ENCODE measurements at regions not wholly inside any gene's neighbourhood (a gene's known extent, or its start where the extent isn't known, plus 50 kb on each side); places are given as distances from the start of the nearest gene placed in this dataset.
A peak's percentile ranks its signal among the peaks of the same experiment; 100 is the strongest.

DNA sequence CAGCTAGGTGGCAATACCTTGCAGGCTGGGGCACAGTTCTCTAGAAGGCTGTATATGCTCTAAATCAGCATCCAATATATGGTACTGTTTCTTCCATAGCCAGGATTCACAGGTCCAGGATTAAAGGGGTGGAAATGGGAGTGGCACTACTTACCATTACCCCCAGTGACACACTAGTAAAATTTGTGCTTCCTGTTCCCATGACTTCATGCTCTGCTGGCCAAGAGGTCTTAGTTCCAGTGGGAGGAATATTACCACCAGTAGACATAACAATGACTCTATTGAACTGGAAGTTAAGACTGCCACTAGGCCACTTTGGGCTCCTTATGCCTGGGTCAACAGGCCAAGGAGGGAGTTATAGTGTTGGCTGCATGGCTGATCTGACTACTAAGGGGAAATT is 174.3 kb upstream of the TNFAIP3 start:
- DNase-seq = no peak

GRCh38 chr6:137693711-137694110 is 173.3 kb upstream of the TNFAIP3 start:
- no peak for DNase-seq

DNA sequence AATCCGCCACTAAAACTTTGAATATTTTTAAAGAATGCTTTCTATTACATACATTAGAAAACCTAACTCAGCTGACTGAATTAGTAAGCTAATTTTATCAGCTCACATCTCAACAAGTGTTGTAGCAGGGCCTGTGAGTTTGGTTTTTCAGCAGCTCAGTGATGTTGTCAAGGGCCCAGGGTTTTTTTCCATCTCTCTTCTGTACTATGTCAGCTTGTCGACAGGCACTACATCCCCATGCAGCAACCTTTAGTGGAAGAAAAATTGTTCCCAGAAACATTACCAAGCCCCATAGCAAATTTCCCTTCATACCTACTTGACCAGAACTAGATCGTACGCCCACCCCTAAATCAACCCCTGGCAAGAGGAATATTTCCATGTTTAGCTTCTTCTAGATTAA is 170.3 kb upstream of the TNFAIP3 start:
- DNase-seq = no peak

DNA sequence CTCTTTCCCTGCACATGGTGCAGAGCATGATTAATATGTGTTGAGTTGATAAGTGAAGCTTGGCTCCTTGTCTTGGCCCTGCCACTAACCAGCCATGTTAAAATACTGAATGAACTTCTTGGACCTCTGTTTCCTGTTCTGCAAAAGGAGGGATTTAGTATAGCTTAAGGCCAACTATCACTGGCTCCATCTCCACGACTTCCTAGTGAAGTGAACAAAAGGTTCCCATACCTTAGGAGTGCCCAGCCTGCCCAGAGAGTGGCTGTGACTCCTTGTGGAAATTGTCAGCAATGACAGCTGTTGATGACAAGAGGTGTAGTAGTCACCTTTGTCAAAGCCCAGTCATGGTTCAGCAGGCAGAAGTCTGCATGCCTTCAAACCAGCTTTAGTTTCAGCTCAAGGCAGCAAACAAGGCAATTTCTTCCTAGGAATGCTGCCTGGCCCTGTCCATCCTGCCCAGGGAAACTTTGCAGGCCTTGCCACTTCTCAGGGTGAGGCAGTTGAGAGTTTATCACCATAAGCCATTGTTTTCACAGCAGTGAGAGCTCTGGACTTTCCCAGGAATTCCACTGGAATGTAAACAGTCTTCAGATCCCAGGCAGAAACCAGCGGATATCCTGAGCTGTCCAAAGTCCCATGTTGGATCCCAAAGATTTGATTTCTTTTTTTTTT is 169.7 kb upstream of the TNFAIP3 start:
- no peak for DNase-seq

GRCh38 chr6:137698636-137699030 is 168.4 kb upstream of the TNFAIP3 start:
- DNase-seq = peak; percentile 28 to 52

DNA sequence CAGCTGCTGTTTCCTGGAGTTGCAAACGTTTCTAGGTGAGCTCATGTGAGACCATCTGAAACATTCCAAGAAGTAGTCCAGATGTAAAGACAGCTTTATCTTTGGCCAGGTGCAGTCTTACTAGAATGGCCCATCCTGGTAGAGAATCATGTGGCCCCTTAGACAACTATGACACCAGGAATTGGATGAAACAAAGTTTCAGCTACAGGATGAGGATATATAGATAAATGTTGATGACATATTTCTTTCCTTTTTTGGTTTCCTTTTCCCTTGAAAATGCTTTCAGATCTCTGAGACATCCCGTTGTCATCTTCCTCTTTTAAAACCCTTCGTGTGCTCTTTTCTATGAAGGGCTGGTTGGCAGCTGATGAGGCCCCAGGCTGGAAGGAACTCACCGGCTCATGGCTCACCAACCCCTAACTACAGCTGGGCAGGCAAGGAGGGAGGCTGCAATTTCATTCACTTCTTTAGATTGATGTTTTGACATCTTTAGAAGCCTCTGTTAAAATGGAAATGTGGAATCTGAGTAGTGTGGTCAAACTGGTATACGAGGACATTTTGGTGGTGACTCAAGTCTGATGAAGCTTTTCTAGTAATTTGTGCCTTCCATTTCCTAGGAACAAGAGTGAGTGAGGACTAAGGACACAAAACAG is 167.9 kb upstream of the TNFAIP3 start:
- DNase-seq = peak; percentile 36 to 38

DNA sequence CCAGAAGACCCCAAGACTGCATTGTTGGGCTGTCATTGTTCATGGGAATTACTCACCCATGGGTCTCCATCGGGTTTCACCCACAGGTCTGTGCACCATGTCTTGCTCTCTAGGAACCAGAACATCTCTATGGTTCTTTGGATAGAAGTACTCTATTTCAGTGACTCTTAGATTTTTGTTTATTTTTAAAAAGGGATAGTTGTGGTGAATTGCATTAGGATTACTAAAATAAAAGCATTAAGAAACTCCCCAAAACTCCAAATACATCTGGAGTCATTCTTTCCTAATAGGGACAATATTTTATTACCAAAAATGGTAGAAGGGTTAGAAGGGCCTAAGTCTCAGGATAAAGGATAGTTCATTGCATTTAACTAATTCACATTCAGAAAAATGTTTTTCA is 166.9 kb upstream of the TNFAIP3 start:
- no peak for DNase-seq

DNA sequence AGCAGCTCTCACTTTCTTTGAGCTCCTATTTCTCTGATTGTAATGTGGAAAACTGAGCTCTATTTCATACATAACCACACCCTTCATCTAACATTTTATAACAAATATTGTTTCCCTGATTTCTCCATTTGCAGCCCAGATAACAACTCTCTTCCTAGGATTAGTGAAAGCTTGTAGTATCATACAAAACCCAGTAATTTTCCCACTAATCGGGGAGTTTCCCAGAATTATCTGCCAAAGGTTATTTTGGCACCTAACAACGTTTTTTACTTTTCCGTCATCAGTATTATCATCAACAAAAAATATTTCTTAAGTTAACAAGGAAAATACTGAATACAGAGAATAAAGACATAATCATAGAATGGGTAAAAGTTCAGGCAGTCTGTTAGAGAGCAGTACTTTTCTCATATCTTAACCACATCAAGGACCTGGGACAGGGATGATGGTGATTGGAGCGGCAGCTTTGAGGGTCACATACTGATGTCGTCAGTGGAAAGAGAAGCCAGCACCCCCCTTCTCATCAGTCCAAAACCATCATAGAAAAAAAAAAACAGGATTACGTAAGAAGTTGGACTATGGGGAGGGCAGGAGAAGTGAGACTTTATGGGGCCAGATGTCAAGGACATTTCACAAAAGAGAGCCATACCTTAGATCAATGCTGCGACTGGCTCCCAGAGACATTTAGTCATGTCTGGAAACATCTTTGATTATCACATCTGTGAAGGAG is 166.1 kb upstream of the TNFAIP3 start:
- DNase-seq = no peak

- DNase-seq = no peak
Measured at GRCh38 chr6:137701942-137702341, 165.1 kb upstream of the TNFAIP3 start.

DNA sequence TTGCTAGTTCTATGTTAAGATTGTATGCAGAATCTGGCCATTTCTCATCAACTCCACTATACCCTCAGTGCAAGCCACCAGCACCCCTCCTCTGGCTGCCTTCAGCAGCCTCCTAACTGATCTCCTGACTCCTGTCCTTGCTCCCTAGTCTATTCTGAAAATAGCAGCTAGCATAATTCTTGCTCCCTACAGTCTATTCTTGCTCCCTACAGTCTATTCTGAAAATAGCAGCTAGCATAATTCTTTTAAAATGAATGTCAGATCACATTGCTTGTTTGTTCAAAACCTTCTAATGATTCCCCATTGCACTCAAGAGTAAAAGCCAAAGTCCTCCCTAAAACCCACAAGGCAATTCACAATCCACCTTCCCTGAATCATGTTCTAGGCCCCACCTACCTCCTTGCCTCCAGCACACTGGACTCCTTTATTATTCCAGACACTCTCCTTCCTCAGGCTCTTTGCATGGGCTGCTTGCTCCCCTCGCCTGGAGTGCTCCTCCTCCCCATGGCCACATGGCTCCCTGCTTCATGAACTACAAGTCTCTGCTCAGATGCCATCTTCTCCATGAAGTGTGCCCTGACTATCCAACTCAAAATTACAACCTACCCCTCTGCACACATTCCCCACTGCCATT is 164.2 kb upstream of the TNFAIP3 start:
- no peak for DNase-seq

DNA sequence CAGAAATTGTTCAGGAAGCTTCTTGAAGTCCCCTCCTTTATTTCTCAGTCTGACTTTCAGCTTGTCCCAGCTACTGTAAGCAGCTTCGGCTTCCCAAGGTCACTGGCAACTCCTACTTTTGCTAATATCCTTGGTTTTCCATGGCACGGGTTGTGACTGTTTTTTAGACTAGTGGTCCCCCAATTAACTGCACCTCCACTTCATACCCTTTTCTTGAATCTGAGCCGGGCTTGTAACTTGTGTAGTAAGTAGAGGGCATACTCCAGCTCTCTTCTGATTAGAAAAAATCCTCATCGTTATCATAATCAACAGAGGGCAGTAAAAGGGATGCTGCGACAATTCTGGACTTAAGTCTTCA is 162.3 kb upstream of the TNFAIP3 start:
- no peak for DNase-seq

DNA sequence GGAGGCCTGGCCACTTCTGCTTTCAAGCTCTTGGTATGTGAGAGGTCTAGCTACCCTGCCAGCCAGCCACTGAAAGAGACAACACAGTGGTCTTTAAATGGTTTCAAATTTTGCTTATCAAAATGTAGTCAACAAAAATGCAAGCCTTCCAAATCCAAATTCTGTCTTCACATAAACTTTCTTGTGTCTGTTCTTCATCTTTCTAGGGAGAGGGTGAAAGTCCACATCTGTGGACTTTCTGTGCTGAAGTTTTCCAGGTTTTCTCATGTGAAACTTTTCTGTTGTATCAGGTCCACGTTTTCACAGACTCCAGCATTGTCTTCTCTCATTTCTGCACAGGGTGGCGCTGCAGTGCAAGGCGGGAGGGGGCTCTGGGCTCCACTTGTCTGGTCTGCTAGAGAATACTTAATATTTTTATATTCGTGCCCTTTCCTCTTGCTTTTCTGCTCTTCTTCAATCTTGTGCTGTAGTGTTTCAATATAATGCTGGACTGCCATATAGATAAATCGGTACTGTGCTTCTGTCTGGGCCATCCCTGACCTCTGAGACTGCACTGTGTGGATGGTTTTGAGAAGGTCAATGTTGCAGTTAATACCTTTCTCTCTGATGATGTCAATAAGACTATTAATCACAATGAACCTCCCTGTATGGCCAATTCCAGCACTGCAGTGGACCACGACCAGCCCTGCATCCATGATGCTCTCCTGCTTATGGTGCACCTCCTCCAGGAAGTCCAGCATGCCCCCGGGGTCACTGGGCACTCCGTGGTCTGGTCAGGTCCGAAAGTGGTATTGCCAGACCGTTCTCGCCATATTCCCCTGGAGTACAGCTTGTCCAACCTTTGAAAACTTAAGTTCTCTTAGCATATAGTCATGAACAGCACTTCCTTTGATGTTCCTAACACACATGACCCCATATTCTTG is 161.6 kb upstream of the TNFAIP3 start:
- peak; percentile 67 to 80 for DNase-seq

DNA sequence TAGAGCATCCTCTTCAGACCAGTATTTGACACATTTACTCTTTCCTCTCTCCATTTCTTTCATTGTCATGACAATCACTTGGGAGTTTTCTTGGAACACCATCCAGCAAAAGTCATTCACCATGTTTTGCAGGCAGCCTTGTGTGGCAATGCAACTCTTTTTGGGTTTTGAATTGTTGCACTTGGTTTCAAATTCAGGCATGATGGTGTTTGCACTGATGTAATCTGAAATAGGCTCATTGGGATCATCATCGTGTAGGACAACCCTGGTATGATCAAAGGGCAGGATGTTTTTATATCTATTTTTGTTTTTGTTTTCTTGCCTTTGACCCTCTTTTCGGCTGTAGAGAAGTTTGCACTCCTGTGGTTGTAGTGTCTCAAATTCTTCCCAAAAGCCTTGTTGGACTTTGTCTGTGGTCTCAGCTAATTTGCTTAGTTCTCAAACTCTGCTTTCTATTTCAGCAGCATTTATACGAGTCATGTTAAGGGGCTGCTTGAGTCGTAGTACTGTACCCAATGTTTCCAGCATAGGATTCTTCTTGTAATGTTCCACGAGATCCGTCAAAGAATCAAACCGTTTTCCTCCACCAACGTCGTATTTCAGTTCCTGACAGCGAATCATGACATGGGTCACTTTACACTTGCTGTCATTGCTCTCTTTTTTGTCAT is 160.8 kb upstream of the TNFAIP3 start:
- DNase-seq = no peak

DNA sequence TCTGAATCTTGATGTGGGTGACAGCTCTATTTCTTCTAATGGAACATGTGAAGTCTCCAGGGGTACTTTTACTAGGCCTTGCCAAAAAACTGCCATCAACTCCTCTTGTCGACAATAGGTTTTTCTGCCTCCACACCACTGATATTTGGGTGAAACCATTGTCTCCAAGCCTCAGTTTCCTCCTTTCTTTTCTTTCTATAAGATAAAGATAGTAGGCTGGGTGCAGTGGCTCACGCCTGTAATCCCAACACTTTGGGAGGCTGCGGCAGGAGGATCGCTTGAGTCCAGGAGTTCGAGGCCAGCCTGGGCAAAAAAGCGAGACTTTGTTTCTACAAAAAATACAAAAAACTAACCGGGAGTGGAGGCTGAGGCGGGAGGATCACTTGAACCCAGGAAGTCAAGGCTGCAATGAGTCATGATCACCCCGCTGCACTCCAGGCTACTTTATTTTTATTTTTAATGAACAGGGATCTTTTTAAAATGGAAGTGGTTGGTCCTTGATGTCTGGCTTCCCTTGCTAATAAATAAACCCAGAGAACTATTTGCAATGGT is 159.9 kb upstream of the TNFAIP3 start:
- no peak for DNase-seq

GRCh38 chr6:137707590-137708360 is 159.3 kb upstream of the TNFAIP3 start:
- peak; percentile 92 to 95 for DNase-seq

DNA sequence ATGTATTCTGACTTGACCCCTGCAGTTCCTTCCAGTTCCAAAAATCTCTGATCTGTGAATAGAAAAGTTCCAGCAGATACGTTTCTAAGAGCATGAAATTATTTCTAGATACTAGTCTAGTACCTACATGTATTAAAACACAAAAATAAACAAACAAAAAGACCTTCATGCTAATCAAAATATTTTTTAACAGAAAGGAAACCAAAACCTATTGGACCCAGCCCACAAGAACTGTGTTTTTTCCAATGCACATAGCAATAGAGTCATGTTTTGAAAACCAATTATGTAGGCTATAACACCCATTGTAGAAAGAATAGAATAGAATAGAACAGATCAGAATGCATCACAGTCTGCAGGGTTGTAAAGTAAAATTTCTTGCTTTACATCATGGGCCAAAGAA is 158.6 kb upstream of the TNFAIP3 start:
- peak in 1 of 2 donors; percentile 66 for DNase-seq

GRCh38 chr6:137709424-137710236 is 157.4 kb upstream of the TNFAIP3 start:
- peak in 1 of 2 donors; percentile 36 for DNase-seq

GRCh38 chr6:137711972-137712371 is 155.1 kb upstream of the TNFAIP3 start:
- DNase-seq = no peak

GRCh38 chr6:137712587-137712986 is 154.5 kb upstream of the TNFAIP3 start:
- DNase-seq = no peak

DNA sequence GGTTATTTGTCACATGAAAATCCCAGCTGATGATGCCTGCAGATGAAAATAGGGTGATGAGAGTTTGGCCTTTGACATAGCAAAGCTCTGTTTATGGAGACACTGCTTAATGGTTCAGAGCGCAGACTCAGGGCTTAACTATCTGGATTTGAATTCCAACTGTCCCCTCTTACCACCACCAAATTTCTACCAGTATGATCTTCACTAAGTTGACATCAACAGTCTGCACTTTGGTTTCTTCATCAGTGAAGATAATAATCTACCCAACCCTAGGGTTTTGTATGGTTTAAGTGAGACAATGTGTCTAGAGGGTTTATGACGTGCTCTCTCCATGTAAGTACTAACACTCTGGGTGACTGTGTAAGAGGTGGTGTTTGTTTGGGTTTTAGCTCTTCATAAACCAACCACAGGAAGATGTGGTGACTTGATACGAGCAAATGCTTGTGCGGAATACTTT is 151.4 kb upstream of the TNFAIP3 start:
- peak; percentile 57 to 89 for DNase-seq

Data from CD4-positive, alpha-beta T cell treated with Interferon alpha-2 for 1 hour (primary cell).